ENCODE measurements at regions not wholly inside any gene's neighbourhood (a gene's known extent, or its start where the extent isn't known, plus 50 kb on each side); places are given as distances from the start of the nearest gene placed in this dataset.
"Not testable (repeated sequence)": the region's sequence is repeated elsewhere in the genome, so short reads cannot be mapped to it uniquely, and the experiment has no call there.

- DNase-seq, result not testable (repeated sequence)
Observed at GRCh38 chr2:144638250-144638649, 118.3 kb upstream of the ZEB2 start.

DNA sequence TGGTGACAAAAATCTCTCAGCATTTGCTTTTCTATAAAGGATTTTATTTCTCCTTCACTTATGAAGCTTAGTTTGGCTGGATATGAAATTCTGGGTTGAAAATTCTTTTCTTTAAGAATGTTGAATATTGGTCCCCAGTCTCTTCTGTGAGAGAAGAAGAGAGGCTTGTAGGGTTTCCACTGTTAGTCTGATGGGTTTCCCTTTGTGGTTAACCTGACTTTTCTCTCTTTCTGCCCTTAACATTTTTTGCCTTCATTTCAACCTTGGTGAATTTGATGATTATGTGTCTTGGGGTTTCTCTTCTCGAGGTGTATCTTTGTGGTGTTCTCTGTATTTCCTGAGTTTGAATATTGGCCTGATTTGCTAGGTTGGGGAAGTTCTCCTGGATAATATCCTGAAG is 116.9 kb upstream of the ZEB2 start:
- DNase-seq, result not testable (repeated sequence)

GRCh38 chr2:144632809-144633208 is 112.9 kb upstream of the ZEB2 start:
- no peak for DNase-seq

GRCh38 chr2:144631636-144632035 is 111.7 kb upstream of the ZEB2 start:
- DNase-seq, result no peak

DNA sequence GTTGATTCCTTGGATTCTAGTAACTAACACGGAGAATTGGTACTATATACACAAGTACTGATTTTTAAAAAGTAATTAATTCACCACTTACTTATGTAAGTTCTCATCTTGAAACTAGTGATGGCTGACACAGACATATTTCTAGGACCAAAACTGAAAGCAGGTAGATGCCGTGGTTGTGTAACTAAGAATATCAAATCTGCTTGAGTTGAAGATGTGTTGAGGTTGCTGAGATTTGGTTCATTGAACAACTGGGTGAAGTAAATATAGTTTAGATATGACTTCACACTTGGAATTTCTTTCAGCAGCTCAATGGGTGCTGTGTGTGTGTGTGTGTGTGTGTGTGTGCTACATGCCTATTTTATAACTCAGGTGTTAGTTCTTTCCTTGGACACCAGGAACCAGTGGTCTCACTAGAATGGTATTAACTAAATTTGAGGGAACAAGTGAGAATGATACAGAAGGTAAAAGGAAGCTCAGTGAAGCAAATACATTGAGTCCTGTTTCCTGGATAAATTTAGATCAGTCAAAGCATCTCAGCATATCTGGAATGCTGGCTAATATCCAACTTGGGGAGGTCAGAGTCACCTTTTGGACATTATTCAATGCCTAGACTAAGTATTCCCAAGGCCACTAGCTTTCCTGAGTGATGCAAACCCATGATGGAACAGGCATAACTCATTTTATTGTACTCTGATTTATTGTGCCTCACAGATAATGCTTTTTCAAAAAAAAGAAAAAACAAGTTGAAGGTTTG is 110.7 kb upstream of the ZEB2 start:
- no peak for DNase-seq

DNA sequence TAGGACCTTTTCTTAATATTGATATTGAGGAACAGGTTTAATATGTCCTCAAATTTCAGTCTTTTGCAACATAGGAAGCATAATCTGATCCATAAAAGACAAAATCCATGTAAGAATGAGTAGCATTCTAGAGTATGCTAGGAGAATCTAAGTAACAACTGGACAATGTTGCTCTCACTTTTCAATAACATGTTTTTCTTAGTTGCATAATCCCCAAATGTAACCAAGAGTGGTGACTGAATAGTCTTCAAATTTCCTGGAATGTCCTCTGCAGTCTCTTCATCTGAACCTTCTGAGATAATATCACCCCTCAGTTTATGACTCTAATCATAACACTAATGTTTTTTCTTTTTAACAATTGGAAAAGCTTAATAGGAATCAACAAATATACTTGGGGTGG is 110.0 kb upstream of the ZEB2 start:
- DNase-seq, result no peak

DNA sequence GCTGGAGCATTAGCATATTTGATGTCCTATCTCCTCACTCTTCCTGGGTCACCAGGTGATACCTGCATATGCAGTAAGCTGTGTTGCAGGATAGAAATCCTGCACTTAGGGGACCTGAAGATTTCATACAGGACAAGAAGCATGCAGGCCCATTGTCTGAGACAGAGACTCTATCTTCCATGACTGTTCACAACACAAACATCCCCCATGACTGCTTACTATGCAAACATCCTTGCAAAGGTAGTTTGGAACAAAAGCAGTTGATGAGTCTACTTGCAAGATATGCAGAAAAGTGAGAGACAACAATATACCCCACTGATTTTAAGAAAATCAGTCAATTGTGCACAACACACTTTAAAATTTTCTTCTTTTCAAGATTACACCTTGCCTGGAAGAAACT is 108.6 kb upstream of the ZEB2 start:
- no peak for DNase-seq

- DNase-seq, result no peak
Observed at GRCh38 chr2:144625626-144626025, 105.7 kb upstream of the ZEB2 start.

- no peak for DNase-seq
Observed at GRCh38 chr2:144625226-144625625, 105.3 kb upstream of the ZEB2 start.

- no peak for DNase-seq
Observed at GRCh38 chr2:144624451-144624850, 104.5 kb upstream of the ZEB2 start.

- DNase-seq, result not testable (repeated sequence)
Observed at GRCh38 chr2:144622373-144622772, 102.5 kb upstream of the ZEB2 start.

GRCh38 chr2:144621266-144621665 is 101.3 kb upstream of the ZEB2 start:
- no peak for DNase-seq

DNA sequence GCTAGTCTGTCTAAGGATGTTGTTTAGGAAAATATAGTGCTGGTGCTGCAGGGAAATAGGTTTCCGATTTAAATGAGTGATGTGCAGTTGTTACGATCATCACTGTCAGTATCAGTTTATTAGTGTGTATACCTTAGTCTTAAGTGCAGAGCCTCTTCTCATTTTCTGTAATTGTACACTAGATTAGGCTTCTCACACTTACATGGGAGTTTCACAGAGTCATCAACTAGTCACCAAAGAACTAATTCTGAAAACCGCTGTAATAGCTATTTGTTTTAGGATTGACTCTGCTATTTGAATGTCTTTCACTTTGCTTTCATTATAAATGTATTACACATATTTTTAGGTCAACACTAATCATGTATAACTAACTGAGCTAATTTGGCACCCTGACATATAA is 99.8 kb upstream of the ZEB2 start:
- no peak for DNase-seq

GRCh38 chr2:144617171-144617570 is 97.3 kb upstream of the ZEB2 start:
- not testable (repeated sequence) for DNase-seq

DNA sequence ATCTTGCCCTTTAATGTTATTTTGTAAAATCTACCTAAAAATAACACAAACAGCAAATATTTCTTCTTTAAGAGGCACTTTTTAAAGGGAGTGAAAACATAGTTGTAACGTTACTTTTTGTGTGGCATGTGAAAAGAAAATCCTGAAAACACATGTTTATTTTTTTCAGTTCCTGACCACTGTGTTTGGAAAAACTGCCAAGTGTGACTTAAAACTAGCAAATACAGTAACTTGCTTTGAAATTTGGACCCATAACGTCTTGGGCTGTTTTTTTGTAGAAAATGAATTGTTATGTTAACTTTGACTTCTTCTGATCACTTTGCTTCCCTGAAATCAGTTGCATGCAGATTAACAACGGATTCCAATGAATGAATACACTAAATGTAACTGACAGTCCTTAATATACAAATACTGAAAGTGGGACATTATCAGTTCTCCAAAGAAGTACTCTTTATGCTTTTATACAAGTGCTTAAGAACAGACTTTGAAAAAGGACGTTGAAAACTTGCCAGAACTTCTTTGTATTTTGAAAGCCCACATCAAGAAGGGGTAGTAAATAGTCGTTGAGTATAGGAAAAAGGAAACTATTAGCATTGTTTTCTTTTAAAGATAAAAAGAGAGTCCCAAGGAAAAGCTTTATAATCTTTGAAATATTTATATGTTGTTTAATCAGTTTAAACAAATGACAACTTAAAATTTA is 96.1 kb upstream of the ZEB2 start:
- DNase-seq, result no peak

DNA sequence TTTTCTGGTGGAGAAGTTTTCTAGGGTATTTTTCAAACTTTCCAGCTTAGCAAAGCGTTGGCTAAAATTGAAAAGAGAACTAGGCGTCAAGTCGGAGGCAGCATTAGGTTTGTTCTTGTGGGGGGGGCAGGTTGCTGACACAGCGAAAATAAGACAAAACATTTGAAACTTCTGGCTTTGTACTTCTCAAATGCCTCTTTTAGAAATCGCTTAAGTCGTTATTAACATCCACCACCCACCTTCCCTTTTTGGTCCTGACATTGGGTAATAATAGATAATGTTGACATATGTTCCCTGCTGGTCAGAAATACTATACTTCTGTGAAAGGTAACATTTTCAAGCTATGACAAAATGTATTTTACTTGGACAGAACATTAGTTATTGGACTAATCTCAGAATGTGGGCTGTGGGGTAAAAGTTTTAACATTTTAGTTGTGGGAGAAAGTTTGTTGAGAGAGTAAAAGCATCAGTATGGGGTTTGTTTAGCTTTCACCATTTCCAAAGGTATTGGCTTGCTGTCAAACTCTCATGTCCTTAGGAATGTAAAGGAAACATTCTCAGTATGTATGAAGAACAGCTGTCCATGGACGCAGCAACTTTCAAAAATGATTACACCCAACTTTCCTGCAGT is 88.1 kb upstream of the ZEB2 start:
- DNase-seq, result peak; percentile 57

DNA sequence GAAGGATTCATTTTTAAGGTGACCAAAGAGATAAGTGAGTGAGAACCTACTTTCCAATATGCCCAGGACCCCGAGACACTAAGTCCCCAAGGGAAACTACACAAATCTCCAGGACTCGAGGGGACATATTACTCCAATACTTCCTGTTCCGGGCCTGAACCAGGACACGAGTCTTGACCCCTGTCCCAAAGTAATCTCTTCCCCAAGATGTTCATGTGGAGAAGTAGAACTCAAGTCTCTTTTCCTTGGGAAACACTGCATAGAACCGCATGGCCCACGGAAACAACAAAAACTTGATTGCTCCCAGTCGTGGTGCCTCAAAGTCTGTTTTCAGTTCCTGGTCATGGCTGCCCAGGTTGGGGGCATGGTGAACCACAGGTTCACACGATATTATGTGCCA is 87.2 kb upstream of the ZEB2 start:
- no peak for DNase-seq

DNA sequence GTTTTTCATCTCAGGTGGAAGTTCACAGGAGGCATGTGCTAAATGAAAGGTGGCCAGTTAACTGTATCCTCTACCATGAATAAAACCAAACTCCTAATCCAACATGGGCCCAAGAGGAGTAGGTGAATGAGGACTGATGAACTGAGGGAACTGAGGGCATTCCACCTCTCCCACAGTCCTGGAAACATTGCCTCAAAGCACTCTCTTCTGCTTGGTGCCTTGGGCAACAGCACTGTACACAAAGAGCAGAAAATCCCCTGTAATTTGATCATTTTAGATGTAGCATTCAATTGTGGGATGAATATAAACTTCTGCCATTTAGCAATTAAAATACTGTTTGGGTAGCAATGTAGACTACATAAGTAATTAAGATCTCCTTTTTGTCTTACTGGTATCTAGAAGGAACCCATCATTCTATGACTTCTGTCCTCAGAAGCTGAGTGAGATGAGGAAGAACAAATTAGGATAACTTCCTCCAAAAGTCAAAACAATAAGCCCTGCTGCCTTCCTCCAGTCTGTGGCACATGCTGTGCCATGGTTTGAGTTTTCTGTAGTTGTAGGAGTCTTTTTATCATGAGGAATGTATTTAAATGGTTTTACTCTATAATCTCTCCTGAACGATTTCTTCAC is 86.7 kb upstream of the ZEB2 start:
- DNase-seq, result no peak

GRCh38 chr2:144605231-144605840 is 85.4 kb upstream of the ZEB2 start:
- no peak for DNase-seq

DNA sequence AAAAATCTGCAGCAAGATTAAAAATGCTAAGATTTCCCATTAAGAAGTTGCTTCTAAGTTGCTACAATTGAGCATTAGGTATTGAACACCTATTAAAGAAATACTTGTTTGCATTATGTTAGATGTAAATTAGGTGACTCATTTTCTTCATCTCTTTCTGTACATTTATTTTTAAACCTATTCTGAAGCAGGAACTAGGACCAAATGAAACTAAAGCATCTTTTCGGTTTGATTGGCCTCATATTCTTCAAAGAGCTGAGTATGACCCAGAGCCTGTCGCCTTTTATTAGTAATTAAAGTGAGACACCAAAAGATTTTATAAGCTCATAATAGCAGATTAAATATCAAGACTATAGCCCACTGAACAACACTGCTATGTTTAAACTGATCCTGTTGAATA is 83.4 kb upstream of the ZEB2 start:
- DNase-seq, result no peak

DNA sequence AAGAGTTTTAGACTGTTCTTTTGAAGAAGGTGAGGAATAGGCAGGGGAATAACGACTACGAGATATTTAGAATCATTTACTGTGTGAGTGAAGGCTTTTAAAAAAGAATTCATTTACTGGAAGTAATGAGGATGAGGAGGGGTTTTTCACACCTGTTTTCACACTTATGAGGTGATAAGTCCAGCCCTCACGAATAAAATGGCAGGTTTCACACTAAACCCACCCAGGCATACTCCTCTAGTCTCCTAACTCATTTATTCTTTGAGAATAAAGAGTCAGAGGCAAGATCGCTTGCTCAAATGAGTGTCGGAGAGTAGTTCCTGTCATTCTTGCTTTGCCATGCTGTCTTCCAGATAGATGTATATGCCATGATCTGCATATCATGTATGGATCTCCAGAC is 79.0 kb upstream of the ZEB2 start:
- DNase-seq, result no peak

DNA sequence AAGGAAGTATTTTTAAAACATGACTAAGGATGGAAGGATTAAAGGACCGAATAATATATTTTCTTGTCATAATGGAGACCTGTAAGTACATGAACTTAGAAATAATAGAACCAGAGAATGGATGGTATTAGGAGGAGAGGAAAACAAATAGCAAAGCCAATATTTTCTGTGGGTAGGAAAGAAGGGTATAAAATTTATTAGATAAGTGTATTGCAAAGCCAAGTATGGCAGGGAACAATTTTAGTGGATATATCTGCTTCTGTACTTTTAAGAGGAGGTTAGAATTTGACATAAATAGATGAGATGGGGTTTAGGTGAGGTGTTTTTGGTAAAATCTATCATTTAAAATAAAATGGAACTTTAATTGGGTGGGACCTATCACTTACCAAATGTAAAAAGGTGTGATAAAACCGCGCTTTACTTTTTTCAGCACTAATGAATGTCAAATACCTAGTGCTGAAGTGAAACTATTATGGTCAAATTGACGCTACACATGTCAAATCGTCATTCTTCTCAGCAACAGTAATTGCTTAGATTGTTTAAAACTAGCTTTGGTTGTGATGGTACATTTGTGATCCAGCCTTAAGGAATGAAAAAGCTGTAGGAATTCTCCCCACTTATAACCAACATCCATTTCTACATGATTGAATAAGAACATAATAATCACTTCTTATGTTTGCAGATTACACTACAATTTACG is 78.1 kb upstream of the ZEB2 start:
- DNase-seq, result no peak

- no peak for DNase-seq
Observed at GRCh38 chr2:144597388-144597787, 77.5 kb upstream of the ZEB2 start.
